Left ventricle myocardium inferior (tissue), 1 donor: ENCODE measurements at regions not wholly inside any gene's neighbourhood (a gene's known extent, or its start where the extent isn't known, plus 50 kb on each side); places are given as distances from the start of the nearest gene placed in this dataset.

ENCODE experiments used
- DNase-seq: peaks from one replicate; pipeline ENCODE4 v3.0.0-alpha.2; 2020
- H3K27ac ChIP-seq: fragments of 200-600 bp; replicated peaks from 2 replicates; pipeline ENCODE4 v1.8.0; 2021
- H3K27me3 ChIP-seq: fragments of 200-600 bp; 2 replicates; pipeline ENCODE4 v1.8.0; 2021; ENCODE audit warnings: low read depth
- H3K36me3 ChIP-seq: fragments of 200-600 bp; 2 replicates; pipeline ENCODE4 v1.8.0; 2021
- H3K4me1 ChIP-seq: fragments of 200-600 bp; 2 replicates; pipeline ENCODE4 v1.8.0; 2021
- H3K4me3 ChIP-seq: fragments of 200-600 bp; 2 replicates; pipeline ENCODE4 v1.8.0; 2021; ENCODE audit warnings: mild to moderate bottlenecking, moderate library complexity
- H3K9me3 ChIP-seq: fragments of 200-600 bp; replicated peaks from 2 replicates; pipeline ENCODE4 v1.8.0; 2021
- CTCF ChIP-seq: fragments of 200-600 bp; IDR thresholded peaks from 2 replicates; pipeline ENCODE4 v1.8.0; 2021; ENCODE audit warnings: antibody characterized with exemption, mild to moderate bottlenecking, borderline replicate concordance
- intact Hi-C: fragments of 100-400 bp; cut with micrococcal nuclease; formaldehyde crosslinking; loops from one replicate; pipeline ENCODE4 v1.11.0; 2022
- donor health status: DM: no; HTN: yes; CAD: no; lungs with severe emphysema.

GRCh38 chr16:65545413-65545956 is 423.6 kb upstream of the CDH11 start:
- intact Hi-C loops: no loop called here
- H3K36me3 ChIP-seq: no peaks in the 10 kb centered on the region
- no peak overlapping the region for H3K4me3 ChIP-seq
- no peaks in the 10 kb centered on the region for H3K27me3 ChIP-seq
- no peak for DNase-seq
- no peak for TF ChIP-seq CTCF
- H3K9me3 ChIP-seq: no peaks in the 10 kb centered on the region
- peaks cover 38% of the 10 kb centered on the region for H3K4me1 ChIP-seq
- H3K27ac ChIP-seq: no peak overlapping the region

- intact Hi-C loops: no loop called here
- Histone ChIP-seq H3K27me3 (no peaks in the 10 kb centered on the region), H3K9me3 (no peaks in the 10 kb centered on the region), H3K4me3 (no peak overlapping the region), H3K27ac (no peak overlapping the region), H3K36me3 (no peaks in the 10 kb centered on the region), H3K4me1 (peaks cover 26% of the 10 kb centered on the region)
- no peak for DNase-seq
- no peak for TF ChIP-seq CTCF
Observed at GRCh38 chr16:65543781-65544740, 422.2 kb upstream of the CDH11 start.

GRCh38 chr16:65541646-65542045 is 419.8 kb upstream of the CDH11 start:
- intact Hi-C loops: no loop called here
- H3K4me1 ChIP-seq: peaks cover 6% of the 10 kb centered on the region
- DNase-seq: no peak
- no peak for TF ChIP-seq CTCF
- H3K36me3 ChIP-seq: no peaks in the 10 kb centered on the region
- no peak overlapping the region for H3K4me3 ChIP-seq
- H3K27me3 ChIP-seq: no peaks in the 10 kb centered on the region
- no peak overlapping the region for H3K27ac ChIP-seq
- H3K9me3 ChIP-seq: no peaks in the 10 kb centered on the region

- Histone ChIP-seq H3K4me1 (no peaks in the 10 kb centered on the region), H3K4me3 (no peak overlapping the region), H3K27me3 (no peaks in the 10 kb centered on the region), H3K9me3 (no peaks in the 10 kb centered on the region), H3K36me3 (no peaks in the 10 kb centered on the region), H3K27ac (no peak overlapping the region)
- intact Hi-C loops: no loop called here
- TF ChIP-seq CTCF: no peak
- DNase-seq: no peak
Observed at GRCh38 chr16:65540901-65541300, 419.0 kb upstream of the CDH11 start.

- intact Hi-C loops: no loop called here
- no peak for TF ChIP-seq CTCF
- no peaks in the 10 kb centered on the region for H3K9me3 ChIP-seq
Observed at GRCh38 chr16:65538976-65539375, 417.1 kb upstream of the CDH11 start.

More at GRCh38 chr16:65538976-65539375, 417.1 kb upstream of the CDH11 start:
- Histone ChIP-seq H3K4me1 (no peaks in the 10 kb centered on the region), H3K27ac (no peak overlapping the region), H3K4me3 (no peak overlapping the region), H3K36me3 (no peaks in the 10 kb centered on the region), H3K27me3 (no peaks in the 10 kb centered on the region)
- no peak for DNase-seq
